SK-N-SH treated with all-trans-retinoic acid at 6 μM for 48 hours (cell line): ENCODE measurements at regions not wholly inside any gene's neighbourhood (a gene's known extent, or its start where the extent isn't known, plus 50 kb on each side); places are given as distances from the start of the nearest gene placed in this dataset.

ENCODE experiments used
- BACH2 ChIP-seq: fragments of 250-450 bp; sonication (Bioruptor Pico); IDR thresholded peaks from 2 replicates; pipeline ENCODE4 v1.9.0; 2021; ENCODE audit warnings: mild to moderate bottlenecking, borderline replicate concordance
- ISL1 ChIP-seq: fragments of 250-450 bp; sonication (Bioruptor Pico); IDR thresholded peaks from 2 replicates; pipeline ENCODE4 v2.1.2; 2022; ENCODE audit warnings: mild to moderate bottlenecking, moderate library complexity
- RARB ChIP-seq: fragments of 250-450 bp; sonication (Bioruptor Pico); IDR thresholded peaks from 2 replicates; pipeline ENCODE4 v1.8.0; 2021; ENCODE audit warnings: mild to moderate bottlenecking, moderate library complexity
- TF ChIP-seq, protein P1 (sequence below): fragments of 250-450 bp; sonication (Bioruptor Pico); IDR thresholded peaks from 2 replicates; pipeline ENCODE4 v1.8.0; 2020; ENCODE audit warnings: mild to moderate bottlenecking, moderate library complexity, borderline replicate concordance
- TF ChIP-seq, protein P2 (sequence below): fragments of 250-450 bp; sonication (Bioruptor Pico); IDR thresholded peaks from 2 replicates; pipeline ENCODE4 v1.5.1; 2020; ENCODE audit warnings: low read depth, mild to moderate bottlenecking, moderate library complexity
- TF ChIP-seq, protein P3 (sequence below): fragments of 250-450 bp; sonication (Bioruptor Pico); IDR thresholded peaks from 2 replicates; pipeline ENCODE4 v1.8.0; 2021; ENCODE audit warnings: low read depth, mild to moderate bottlenecking, moderate library complexity, borderline replicate concordance
- TF ChIP-seq, protein P4 (sequence below): fragments of 250-450 bp; sonication (Bioruptor Pico); IDR thresholded peaks from 2 replicates; pipeline ENCODE4 v1.5.0; 2020; ENCODE audit warnings: mild to moderate bottlenecking, moderate library complexity

DNA sequence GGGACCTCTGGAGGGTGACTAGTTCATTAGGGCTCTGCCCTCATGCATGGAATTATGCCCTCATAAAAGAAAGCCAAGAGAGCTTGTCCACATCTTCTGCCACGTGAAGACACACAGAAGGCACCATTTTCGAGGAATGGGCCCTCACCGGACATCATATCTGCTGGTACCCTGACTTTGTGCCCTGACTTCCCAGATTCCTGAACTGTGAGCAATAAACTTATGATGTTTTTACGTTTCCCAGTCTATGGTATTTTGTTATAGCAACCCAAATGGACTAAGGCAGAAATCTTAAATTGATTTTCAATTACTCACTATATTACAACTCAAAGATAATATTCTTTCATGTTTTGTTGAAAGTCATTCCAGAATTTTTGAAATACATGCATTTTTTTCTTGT is 163.8 kb upstream of the PAPPA start:
- TF ChIP-seq BACH2 (CRISPR knock-in tag) (no peak), RARB (CRISPR knock-in tag) (no peak), ISL1 (CRISPR knock-in tag) (no peak)
- TF ChIP-seq, protein P1, sequence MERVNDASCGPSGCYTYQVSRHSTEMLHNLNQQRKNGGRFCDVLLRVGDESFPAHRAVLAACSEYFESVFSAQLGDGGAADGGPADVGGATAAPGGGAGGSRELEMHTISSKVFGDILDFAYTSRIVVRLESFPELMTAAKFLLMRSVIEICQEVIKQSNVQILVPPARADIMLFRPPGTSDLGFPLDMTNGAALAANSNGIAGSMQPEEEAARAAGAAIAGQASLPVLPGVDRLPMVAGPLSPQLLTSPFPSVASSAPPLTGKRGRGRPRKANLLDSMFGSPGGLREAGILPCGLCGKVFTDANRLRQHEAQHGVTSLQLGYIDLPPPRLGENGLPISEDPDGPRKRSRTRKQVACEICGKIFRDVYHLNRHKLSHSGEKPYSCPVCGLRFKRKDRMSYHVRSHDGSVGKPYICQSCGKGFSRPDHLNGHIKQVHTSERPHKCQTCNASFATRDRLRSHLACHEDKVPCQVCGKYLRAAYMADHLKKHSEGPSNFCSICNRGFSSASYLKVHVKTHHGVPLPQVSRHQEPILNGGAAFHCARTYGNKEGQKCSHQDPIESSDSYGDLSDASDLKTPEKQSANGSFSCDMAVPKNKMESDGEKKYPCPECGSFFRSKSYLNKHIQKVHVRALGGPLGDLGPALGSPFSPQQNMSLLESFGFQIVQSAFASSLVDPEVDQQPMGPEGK: no peak
- TF ChIP-seq, protein P2, sequence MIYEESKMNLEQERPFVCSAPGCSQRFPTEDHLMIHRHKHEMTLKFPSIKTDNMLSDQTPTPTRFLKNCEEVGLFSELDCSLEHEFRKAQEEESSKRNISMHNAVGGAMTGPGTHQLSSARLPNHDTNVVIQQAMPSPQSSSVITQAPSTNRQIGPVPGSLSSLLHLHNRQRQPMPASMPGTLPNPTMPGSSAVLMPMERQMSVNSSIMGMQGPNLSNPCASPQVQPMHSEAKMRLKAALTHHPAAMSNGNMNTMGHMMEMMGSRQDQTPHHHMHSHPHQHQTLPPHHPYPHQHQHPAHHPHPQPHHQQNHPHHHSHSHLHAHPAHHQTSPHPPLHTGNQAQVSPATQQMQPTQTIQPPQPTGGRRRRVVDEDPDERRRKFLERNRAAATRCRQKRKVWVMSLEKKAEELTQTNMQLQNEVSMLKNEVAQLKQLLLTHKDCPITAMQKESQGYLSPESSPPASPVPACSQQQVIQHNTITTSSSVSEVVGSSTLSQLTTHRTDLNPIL: no peak
- TF ChIP-seq, protein P3, sequence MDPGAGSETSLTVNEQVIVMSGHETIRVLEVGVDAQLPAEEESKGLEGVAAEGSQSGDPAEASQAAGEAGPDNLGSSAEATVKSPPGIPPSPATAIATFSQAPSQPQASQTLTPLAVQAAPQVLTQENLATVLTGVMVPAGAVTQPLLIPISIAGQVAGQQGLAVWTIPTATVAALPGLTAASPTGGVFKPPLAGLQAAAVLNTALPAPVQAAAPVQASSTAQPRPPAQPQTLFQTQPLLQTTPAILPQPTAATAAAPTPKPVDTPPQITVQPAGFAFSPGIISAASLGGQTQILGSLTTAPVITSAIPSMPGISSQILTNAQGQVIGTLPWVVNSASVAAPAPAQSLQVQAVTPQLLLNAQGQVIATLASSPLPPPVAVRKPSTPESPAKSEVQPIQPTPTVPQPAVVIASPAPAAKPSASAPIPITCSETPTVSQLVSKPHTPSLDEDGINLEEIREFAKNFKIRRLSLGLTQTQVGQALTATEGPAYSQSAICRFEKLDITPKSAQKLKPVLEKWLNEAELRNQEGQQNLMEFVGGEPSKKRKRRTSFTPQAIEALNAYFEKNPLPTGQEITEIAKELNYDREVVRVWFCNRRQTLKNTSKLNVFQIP: no peak
- TF ChIP-seq, protein P4, sequence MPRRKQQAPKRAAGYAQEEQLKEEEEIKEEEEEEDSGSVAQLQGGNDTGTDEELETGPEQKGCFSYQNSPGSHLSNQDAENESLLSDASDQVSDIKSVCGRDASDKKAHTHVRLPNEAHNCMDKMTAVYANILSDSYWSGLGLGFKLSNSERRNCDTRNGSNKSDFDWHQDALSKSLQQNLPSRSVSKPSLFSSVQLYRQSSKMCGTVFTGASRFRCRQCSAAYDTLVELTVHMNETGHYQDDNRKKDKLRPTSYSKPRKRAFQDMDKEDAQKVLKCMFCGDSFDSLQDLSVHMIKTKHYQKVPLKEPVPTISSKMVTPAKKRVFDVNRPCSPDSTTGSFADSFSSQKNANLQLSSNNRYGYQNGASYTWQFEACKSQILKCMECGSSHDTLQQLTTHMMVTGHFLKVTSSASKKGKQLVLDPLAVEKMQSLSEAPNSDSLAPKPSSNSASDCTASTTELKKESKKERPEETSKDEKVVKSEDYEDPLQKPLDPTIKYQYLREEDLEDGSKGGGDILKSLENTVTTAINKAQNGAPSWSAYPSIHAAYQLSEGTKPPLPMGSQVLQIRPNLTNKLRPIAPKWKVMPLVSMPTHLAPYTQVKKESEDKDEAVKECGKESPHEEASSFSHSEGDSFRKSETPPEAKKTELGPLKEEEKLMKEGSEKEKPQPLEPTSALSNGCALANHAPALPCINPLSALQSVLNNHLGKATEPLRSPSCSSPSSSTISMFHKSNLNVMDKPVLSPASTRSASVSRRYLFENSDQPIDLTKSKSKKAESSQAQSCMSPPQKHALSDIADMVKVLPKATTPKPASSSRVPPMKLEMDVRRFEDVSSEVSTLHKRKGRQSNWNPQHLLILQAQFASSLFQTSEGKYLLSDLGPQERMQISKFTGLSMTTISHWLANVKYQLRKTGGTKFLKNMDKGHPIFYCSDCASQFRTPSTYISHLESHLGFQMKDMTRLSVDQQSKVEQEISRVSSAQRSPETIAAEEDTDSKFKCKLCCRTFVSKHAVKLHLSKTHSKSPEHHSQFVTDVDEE: no peak
